Tibial nerve (tissue), 4 donors: ENCODE measurements at regions not wholly inside any gene's neighbourhood (a gene's known extent, or its start where the extent isn't known, plus 50 kb on each side); places are given as distances from the start of the nearest gene placed in this dataset.
A peak's percentile ranks its signal among the peaks of the same experiment; 100 is the strongest.

Experiments used
- DNase-seq, 2 donors: peaks; one replicate each; pipeline ENCODE4 v3.0.0-alpha.2; 2019; ENCODE audit warnings: low spot score in 2 of 2
- H3K27ac ChIP-seq, 4 donors: fragments of 200-600 bp; sonication (generic) in 3 of 4; one replicate each; pipeline ENCODE4 v1.5.1; 2017 to 2019; ENCODE audit warnings: mild to moderate bottlenecking in 1 of 4
- H3K27me3 ChIP-seq, 2 donors: fragments of 200-600 bp; sonication (generic) in 1 of 2; one replicate each; pipeline versions ENCODE4 v1.5.1 to v1.6.0; 2017 to 2019
- H3K36me3 ChIP-seq, 3 donors: fragments of 200-600 bp; sonication (generic); one replicate each; pipeline ENCODE4 v1.5.1; 2018 to 2019
- H3K4me1 ChIP-seq, 4 donors: fragments of 200-600 bp; sonication (generic) in 3 of 4; one replicate each; pipeline ENCODE4 v1.5.1; 2017 to 2019
- H3K4me3 ChIP-seq, 4 donors: fragments of 200-600 bp; sonication (generic) in 3 of 4; one replicate each; pipeline ENCODE4 v1.5.1; 2017 to 2019; ENCODE audit warnings: mild to moderate bottlenecking in 1 of 4, moderate library complexity in 1 of 4
- H3K9me3 ChIP-seq, 4 donors: fragments of 200-600 bp; sonication (generic) in 3 of 4; one replicate each; pipeline ENCODE4 v1.5.1; 2017 to 2019
- EP300 ChIP-seq, 2 donors: sonication (generic); formaldehyde crosslinking; IDR thresholded peaks; one replicate each; pipeline ENCODE4 v1.6.1; 2017; ENCODE audit warnings: antibody characterized with exemption in 2 of 2, mild to moderate bottlenecking in 1 of 2
- POLR2A ChIP-seq, 2 donors: fragments of 450-650 bp; IDR thresholded peaks; one replicate each; pipeline ENCODE4 v1.6.1; 2017; ENCODE audit warnings: antibody characterized with exemption in 2 of 2, mild to moderate bottlenecking in 2 of 2, moderate library complexity in 2 of 2
- WGBS, 2 donors: methylation state at CpG; one replicate each; pipeline ENCODE4 v1.1.5; 2018; 5-methylcytosine and 5-hydroxymethylcytosine counted together
- TF ChIP-seq, protein P1 (sequence below), 5 experiments: fragments of 200-600 bp in 3 of 5; fragments of 450-650 bp in 2 of 5; sonication (generic) in 3 of 5; IDR thresholded peaks; one replicate each; pipeline ENCODE4 v1.5.1; 2016 to 2019; ENCODE audit warnings: antibody characterized with exemption in 5 of 5, mild to moderate bottlenecking in 3 of 5, moderate library complexity in 2 of 5

DNA sequence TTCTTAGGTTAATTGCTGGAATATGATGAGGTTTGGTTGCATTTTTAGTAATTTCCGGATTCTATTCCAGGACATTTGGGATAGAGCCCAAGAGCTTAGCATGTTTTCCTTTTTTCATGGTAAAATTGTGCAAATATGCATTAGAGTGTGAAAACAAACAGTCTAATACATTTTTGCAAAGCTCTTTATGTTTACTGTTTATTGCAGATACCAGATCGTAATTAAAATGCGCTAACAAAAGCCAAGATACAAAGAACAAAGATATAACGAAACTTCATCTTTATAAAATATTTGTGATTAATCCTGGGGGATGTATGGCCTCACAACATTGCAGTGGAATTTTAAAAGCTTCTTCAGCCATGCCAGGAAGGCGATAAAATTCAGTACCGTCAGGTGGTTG, 94.5 kb upstream of the TBC1D5 start:
- TF ChIP-seq POLR2A (IDR thresholded peaks at IDR 0.05): no peak
- TF ChIP-seq EP300 (IDR thresholded peaks at IDR 0.05): no peak
- TF ChIP-seq, protein P1, sequence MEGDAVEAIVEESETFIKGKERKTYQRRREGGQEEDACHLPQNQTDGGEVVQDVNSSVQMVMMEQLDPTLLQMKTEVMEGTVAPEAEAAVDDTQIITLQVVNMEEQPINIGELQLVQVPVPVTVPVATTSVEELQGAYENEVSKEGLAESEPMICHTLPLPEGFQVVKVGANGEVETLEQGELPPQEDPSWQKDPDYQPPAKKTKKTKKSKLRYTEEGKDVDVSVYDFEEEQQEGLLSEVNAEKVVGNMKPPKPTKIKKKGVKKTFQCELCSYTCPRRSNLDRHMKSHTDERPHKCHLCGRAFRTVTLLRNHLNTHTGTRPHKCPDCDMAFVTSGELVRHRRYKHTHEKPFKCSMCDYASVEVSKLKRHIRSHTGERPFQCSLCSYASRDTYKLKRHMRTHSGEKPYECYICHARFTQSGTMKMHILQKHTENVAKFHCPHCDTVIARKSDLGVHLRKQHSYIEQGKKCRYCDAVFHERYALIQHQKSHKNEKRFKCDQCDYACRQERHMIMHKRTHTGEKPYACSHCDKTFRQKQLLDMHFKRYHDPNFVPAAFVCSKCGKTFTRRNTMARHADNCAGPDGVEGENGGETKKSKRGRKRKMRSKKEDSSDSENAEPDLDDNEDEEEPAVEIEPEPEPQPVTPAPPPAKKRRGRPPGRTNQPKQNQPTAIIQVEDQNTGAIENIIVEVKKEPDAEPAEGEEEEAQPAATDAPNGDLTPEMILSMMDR (IDR thresholded peaks at IDR 0.05): no peak
- Histone ChIP-seq H3K4me1 (no peaks in the 10 kb centered on the region), H3K36me3 (no peaks in the 10 kb centered on the region), H3K4me3 (peak overlapping the region in 1 of 4 donors; percentile 19), H3K9me3 (no peaks in the 10 kb centered on the region), H3K27ac (no peak overlapping the region), H3K27me3 (no peaks in the 10 kb centered on the region)
- DNase-seq: no peak
- WGBS, 2 donors: 57 to 59% methylated on average over 6 of the region's 6 CpGs

- Histone ChIP-seq H3K9me3 (no peaks in the 10 kb centered on the region), H3K27ac (no peak overlapping the region)
- WGBS, 2 donors: 79 to 88% methylated on average over 3 of the region's 3 CpGs
These were observed 93.7 kb upstream of the TBC1D5 start for GRCh38 chr3:17836092-17836491.

DNA sequence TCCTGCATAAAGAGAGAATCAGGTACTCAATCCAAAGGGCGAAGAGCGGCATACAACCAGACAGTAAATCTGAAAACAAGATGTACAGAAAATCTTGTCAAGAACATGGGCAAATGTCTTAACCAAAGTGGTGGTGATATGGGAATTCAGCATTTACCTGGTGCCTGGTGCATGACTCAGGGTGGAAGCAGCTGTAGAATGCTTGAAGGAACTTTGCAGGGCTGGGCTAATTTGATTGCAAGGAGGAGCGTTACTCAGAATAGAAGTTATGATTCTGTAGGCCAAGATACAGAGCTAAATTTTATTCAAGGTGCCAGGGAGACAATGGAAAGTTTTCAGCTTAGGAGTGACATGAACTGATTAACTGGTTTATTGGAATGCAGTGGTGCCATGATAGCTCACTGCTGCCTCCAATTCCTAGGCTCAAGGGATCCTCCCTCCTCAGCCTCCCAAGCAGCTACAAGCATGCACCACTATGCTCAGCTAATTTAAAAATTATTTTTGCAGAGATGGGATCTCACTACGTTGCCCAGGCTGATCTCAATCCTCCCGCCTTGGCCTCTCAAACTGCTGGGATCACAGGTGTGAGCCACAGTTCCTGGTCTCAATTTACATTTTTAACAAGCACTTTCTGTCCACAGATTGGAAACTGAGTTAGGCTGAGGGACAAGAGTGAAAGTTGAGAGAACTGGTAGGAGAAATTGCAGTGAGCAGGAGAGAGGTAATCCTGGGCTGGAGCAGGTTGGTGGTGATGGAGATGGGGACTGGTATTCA, 91.5 kb upstream of the TBC1D5 start:
- TF ChIP-seq, protein P1 (IDR thresholded peaks at IDR 0.05): no peak
- TF ChIP-seq EP300 (IDR thresholded peaks at IDR 0.05) (no peak), POLR2A (IDR thresholded peaks at IDR 0.05) (no peak)

More at GRCh38 chr3:17836092-17836491, 93.7 kb upstream of the TBC1D5 start:
- no peaks in the 10 kb centered on the region for H3K4me1 ChIP-seq
- TF ChIP-seq, protein P1 (IDR thresholded peaks at IDR 0.05): no peak
- TF ChIP-seq EP300 (IDR thresholded peaks at IDR 0.05) (no peak), POLR2A (IDR thresholded peaks at IDR 0.05) (no peak)
- no peaks in the 10 kb centered on the region for H3K27me3 ChIP-seq
- no peak for DNase-seq
- no peaks in the 10 kb centered on the region for H3K36me3 ChIP-seq
- no peak overlapping the region for H3K4me3 ChIP-seq

DNA sequence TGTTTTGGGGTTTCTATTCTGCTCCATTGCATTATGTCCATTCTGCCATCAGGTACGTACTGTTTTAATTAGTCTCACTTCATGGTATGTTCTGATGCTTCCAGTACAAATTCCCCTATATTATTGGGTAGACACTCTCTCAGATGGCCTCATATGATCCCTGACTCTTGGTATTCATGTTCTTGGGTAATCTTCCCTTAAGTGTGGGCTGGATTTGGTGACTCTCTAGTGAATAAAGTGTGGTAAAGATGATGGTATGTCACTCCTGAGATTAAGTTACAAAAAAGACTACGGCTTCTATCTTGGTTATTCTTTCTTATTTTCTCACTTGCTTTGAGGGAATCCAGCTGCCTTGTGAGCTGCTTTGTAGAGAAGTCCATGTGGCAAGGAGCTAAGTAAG, 89.6 kb upstream of the TBC1D5 start:
- no peak for DNase-seq
- Histone ChIP-seq H3K4me1 (no peaks in the 10 kb centered on the region), H3K4me3 (no peak overlapping the region), H3K36me3 (no peaks in the 10 kb centered on the region), H3K27me3 (no peaks in the 10 kb centered on the region), H3K9me3 (no peaks in the 10 kb centered on the region), H3K27ac (no peak overlapping the region)
- no peak for TF ChIP-seq EP300 (IDR thresholded peaks at IDR 0.05)
- no peak for TF ChIP-seq POLR2A (IDR thresholded peaks at IDR 0.05)
- TF ChIP-seq, protein P1 (IDR thresholded peaks at IDR 0.05): no peak
- WGBS, 2 donors: 92 to 93% methylated on average over 2 of the region's 2 CpGs

More for the DNA sequence above, 91.5 kb upstream of the TBC1D5 start:
- Histone ChIP-seq H3K4me1 (no peaks in the 10 kb centered on the region), H3K4me3 (no peak overlapping the region), H3K36me3 (no peaks in the 10 kb centered on the region), H3K27me3 (no peaks in the 10 kb centered on the region), H3K27ac (no peak overlapping the region), H3K9me3 (no peaks in the 10 kb centered on the region)
- WGBS, 2 donors: 95 to 97% methylated on average over 5 of the region's 5 CpGs
- DNase-seq: no peak

DNA sequence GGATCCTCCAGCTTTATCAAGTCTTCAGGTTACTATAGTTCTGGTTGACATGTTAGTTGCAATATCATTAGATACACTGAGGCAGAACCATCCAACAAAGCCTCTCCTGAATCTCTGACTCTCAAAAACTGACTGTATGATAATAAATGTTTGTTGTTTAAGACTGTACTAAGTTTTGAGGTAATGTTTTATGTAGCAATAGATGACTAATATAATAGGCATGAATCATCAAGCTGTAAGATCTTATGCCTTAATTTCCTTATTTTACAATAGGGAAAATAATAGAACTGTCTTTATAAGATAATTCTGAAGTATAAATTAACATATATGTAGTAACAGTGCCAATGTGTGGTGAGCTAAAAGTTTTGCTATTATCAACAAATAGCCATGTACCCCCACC, 88.9 kb upstream of the TBC1D5 start:
- no peak for TF ChIP-seq POLR2A (IDR thresholded peaks at IDR 0.05)
- TF ChIP-seq EP300 (IDR thresholded peaks at IDR 0.05): no peak
- TF ChIP-seq, protein P1 (IDR thresholded peaks at IDR 0.05): no peak

More for the DNA sequence above, 88.9 kb upstream of the TBC1D5 start:
- Histone ChIP-seq H3K9me3 (no peaks in the 10 kb centered on the region), H3K27me3 (no peaks in the 10 kb centered on the region), H3K4me1 (no peaks in the 10 kb centered on the region), H3K36me3 (no peaks in the 10 kb centered on the region), H3K27ac (no peak overlapping the region), H3K4me3 (no peak overlapping the region)
- DNase-seq: no peak
